Ishikawa (cell line): ENCODE measurements at regions not wholly inside any gene's neighbourhood (a gene's known extent, or its start where the extent isn't known, plus 50 kb on each side); places are given as distances from the start of the nearest gene placed in this dataset.

ENCODE experiments used
- CEBPB ChIP-seq: IDR thresholded peaks from 2 replicates; pipeline ENCODE4 v1.6.1; 2012
- CREB1 ChIP-seq: IDR thresholded peaks from 2 replicates; pipeline ENCODE4 v1.6.1; 2012; ENCODE audit warnings: low read depth
- EGR1 ChIP-seq: IDR thresholded peaks from 2 replicates; pipeline ENCODE4 v1.6.1; 2012
- EP300 ChIP-seq: IDR thresholded peaks from 2 replicates; pipeline ENCODE4 v1.6.1; 2012; ENCODE audit warnings: borderline replicate concordance
- FOXM1 ChIP-seq: IDR thresholded peaks from 2 replicates; pipeline ENCODE4 v1.6.1; 2012; ENCODE audit warnings: low read depth, borderline replicate concordance
- NFIC ChIP-seq: IDR thresholded peaks from 2 replicates; pipeline ENCODE4 v1.6.1; 2012
- RAD21 ChIP-seq: IDR thresholded peaks from 2 replicates; pipeline ENCODE4 v1.6.1; 2012; ENCODE audit warnings: low read depth
- TAF1 ChIP-seq: IDR thresholded peaks from 2 replicates; pipeline ENCODE4 v1.6.1; 2012; ENCODE audit warnings: low read depth, mild to moderate bottlenecking
- TCF12 ChIP-seq: IDR thresholded peaks from 2 replicates; pipeline ENCODE4 v1.6.1; 2012; ENCODE audit warnings: low read depth
- TEAD4 ChIP-seq: IDR thresholded peaks from 2 replicates; pipeline ENCODE4 v1.6.1; 2012
- YY1 ChIP-seq: IDR thresholded peaks from 2 replicates; pipeline ENCODE4 v1.6.1; 2012; ENCODE audit warnings: low read depth
- ZBTB7A ChIP-seq: IDR thresholded peaks from 2 replicates; pipeline ENCODE4 v1.6.1; 2012; ENCODE audit warnings: low read depth
- TF ChIP-seq, protein P1 (sequence below): IDR thresholded peaks from 2 replicates; pipeline ENCODE4 v1.6.1; 2012
- TF ChIP-seq, protein P2 (sequence below): IDR thresholded peaks from 2 replicates; pipeline ENCODE4 v1.6.1; 2012
- TF ChIP-seq, protein P3 (sequence below): IDR thresholded peaks from 2 replicates; pipeline ENCODE4 v1.6.1; 2012; ENCODE audit warnings: low read depth, mild to moderate bottlenecking

GRCh38 chr22:47375621-47376321 lies 613.3 kb downstream of the TBC1D22A start:
- TF ChIP-seq NFIC (no peak), CEBPB (no peak), EGR1 (no peak), FOXM1 (no peak), TCF12 (no peak), TEAD4 (no peak), EP300 (no peak), TAF1 (no peak), CREB1 (no peak), YY1 (no peak), ZBTB7A (no peak), RAD21 (no peak)
- TF ChIP-seq, protein P1, sequence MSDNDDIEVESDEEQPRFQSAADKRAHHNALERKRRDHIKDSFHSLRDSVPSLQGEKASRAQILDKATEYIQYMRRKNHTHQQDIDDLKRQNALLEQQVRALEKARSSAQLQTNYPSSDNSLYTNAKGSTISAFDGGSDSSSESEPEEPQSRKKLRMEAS: no peak
- TF ChIP-seq, protein P2, sequence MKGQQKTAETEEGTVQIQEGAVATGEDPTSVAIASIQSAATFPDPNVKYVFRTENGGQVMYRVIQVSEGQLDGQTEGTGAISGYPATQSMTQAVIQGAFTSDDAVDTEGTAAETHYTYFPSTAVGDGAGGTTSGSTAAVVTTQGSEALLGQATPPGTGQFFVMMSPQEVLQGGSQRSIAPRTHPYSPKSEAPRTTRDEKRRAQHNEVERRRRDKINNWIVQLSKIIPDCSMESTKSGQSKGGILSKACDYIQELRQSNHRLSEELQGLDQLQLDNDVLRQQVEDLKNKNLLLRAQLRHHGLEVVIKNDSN: no peak
- TF ChIP-seq, protein P3, sequence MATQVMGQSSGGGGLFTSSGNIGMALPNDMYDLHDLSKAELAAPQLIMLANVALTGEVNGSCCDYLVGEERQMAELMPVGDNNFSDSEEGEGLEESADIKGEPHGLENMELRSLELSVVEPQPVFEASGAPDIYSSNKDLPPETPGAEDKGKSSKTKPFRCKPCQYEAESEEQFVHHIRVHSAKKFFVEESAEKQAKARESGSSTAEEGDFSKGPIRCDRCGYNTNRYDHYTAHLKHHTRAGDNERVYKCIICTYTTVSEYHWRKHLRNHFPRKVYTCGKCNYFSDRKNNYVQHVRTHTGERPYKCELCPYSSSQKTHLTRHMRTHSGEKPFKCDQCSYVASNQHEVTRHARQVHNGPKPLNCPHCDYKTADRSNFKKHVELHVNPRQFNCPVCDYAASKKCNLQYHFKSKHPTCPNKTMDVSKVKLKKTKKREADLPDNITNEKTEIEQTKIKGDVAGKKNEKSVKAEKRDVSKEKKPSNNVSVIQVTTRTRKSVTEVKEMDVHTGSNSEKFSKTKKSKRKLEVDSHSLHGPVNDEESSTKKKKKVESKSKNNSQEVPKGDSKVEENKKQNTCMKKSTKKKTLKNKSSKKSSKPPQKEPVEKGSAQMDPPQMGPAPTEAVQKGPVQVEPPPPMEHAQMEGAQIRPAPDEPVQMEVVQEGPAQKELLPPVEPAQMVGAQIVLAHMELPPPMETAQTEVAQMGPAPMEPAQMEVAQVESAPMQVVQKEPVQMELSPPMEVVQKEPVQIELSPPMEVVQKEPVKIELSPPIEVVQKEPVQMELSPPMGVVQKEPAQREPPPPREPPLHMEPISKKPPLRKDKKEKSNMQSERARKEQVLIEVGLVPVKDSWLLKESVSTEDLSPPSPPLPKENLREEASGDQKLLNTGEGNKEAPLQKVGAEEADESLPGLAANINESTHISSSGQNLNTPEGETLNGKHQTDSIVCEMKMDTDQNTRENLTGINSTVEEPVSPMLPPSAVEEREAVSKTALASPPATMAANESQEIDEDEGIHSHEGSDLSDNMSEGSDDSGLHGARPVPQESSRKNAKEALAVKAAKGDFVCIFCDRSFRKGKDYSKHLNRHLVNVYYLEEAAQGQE: no peak

DNA sequence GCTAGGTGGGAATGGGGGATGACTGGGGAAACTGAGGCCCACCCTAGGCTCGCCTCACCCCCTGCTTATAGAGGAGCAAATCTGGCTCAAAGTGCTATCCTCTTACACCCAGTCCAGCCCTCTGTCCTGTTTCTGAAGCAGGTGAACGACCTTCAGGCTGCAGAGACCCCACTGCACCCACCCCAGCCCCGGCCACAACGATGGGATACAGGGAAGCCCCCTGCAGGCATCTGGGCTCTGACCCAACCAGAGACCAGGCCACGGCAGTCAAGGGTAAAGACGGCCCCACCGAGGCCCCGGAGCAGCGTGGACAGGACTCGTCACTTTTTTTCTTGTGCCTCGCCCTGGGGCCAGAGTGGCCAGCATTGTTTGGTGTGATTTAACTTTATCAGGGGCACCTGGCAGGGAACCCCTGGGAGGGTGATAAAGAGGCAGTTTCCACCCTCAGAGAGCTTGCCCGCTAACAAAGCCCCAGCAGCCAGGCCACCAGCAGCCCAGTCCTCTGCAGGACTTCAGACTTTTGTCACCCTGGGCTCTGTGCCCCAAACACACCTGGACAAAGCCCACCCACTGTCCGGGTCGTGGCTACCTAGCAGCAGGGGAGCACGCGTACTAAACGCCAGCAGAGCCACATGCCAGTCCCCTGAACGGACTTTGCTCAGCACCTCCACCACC lies 612.6 kb downstream of the TBC1D22A start:
- TF ChIP-seq FOXM1 (no peak), CREB1 (no peak), TCF12 (no peak), CEBPB (no peak), NFIC (no peak), ZBTB7A (no peak), TEAD4 (no peak), EGR1 (no peak), EP300 (no peak), YY1 (no peak), RAD21 (no peak), TAF1 (no peak)
- TF ChIP-seq, protein P1: no peak
- TF ChIP-seq, protein P3: no peak
- TF ChIP-seq, protein P2: no peak

DNA sequence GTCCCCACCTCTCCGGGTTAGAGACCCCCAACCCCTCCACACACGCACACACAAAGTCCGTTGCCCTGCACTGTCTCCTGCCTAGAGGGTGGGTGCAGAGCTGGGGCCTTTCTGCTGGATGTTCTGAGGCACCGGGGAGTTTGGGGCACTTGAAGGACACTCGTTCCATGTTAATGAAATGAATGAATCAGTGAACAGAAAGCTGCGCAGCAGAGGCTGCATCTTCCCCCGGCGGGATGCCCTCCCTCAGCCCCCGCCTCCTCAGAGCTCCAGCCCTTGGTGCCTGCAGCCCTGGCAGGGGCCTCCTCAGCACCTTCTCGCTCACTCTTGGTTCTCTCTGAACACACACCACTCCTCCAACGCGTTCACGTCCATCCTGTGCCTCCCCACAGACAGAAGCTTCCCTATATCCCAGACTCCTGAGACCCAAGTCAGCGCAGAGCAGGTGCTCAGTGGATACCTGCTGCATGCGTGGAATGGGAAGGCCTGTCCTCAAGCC lies 611.9 kb downstream of the TBC1D22A start:
- TF ChIP-seq NFIC: no peak
- TF ChIP-seq TEAD4: no peak
- no peak for TF ChIP-seq TCF12
- no peak for TF ChIP-seq CEBPB
- TF ChIP-seq EGR1: no peak
- TF ChIP-seq TAF1: no peak
- TF ChIP-seq, protein P2: no peak
- TF ChIP-seq RAD21: no peak
- TF ChIP-seq CREB1: no peak
- no peak for TF ChIP-seq FOXM1
- TF ChIP-seq YY1: no peak
- TF ChIP-seq, protein P3: no peak
- no peak for TF ChIP-seq ZBTB7A
